Adrenal gland (tissue), 9 donors: ENCODE measurements at regions not wholly inside any gene's neighbourhood (a gene's known extent, or its start where the extent isn't known, plus 50 kb on each side); places are given as distances from the start of the nearest gene placed in this dataset.

ENCODE experiments used
- DNase-seq, 7 donors: peaks; one replicate each; pipeline ENCODE4 v3.0.0-alpha.2; 2019 to 2020
- H3K27ac ChIP-seq, 5 donors: fragments of 200-600 bp; sonication (generic) in 4 of 5; 1 replicate in 3 of 5; 2 replicates in 2 of 5; pipeline versions ENCODE4 v1.5.1 to v1.8.0; 2016 to 2020; ENCODE audit warnings: mild to moderate bottlenecking in 1 of 5
- H3K27me3 ChIP-seq: fragments of 200-600 bp; 2 replicates; pipeline ENCODE4 v1.8.0; 2021
- H3K36me3 ChIP-seq, 2 donors: fragments of 200-600 bp; replicated peaks in 1 of 2; 1 replicate in 1 of 2; 2 replicates in 1 of 2; pipeline versions ENCODE4 v1.5.1 to v1.8.0; 2018 to 2022
- H3K4me1 ChIP-seq, 2 donors: fragments of 200-600 bp; replicated peaks in 1 of 2; 1 replicate in 1 of 2; 2 replicates in 1 of 2; pipeline versions ENCODE4 v1.5.1 to v1.8.0; 2018 to 2021
- H3K4me3 ChIP-seq, 4 donors: fragments of 200-600 bp; sonication (generic) in 3 of 4; one replicate each; pipeline ENCODE4 v1.5.1; 2016 to 2018
- H3K9me3 ChIP-seq, 3 donors: fragments of 200-600 bp; sonication (generic) in 1 of 3; replicated peaks in 1 of 3; 1 replicate in 2 of 3; 2 replicates in 1 of 3; pipeline versions ENCODE4 v1.5.1 to v1.8.0; 2016 to 2021
- CTCF ChIP-seq, 6 experiments: fragments of 450-650 bp in 4 of 6; fragments of 200-600 bp in 2 of 6; sonication (generic) in 1 of 6; IDR thresholded peaks; 1 replicate in 5 of 6; 2 replicates in 1 of 6; pipeline versions ENCODE4 v1.5.1 to v1.8.0; 2016 to 2021; ENCODE audit warnings: antibody characterized with exemption in 6 of 6, mild to moderate bottlenecking in 2 of 6, moderate library complexity in 1 of 6
- POLR2A ChIP-seq, 2 donors: fragments of 450-650 bp; IDR thresholded peaks; one replicate each; pipeline ENCODE4 v1.6.1; 2017; ENCODE audit warnings: antibody characterized with exemption in 2 of 2, mild to moderate bottlenecking in 2 of 2, moderate library complexity in 1 of 2
- WGBS, 4 donors: extraction: QIAGEN DNeasy Blood & Tissue Kit in 2 of 4; methylation state at CpG; one replicate each; pipeline versions ENCODE4 v1.1.5 to v1.1.7; 2013 to 2017; 5-methylcytosine and 5-hydroxymethylcytosine counted together
- intact Hi-C, 2 donors: fragments of 100-400 bp; cut with DNase I; formaldehyde crosslinking; loops; one replicate each; pipeline versions ENCODE4 v1.14.1 to v1.15.0; 2022 to 2023
- donor health status: healthy with polysubstance abuse.
- donor health status: Bipolar disorder and iron deficiency.
- donor health status: DM: yes; HTN: yes; CAD: no.
- donor health status: DM: no; HTN: no; CAD: no.
- donor health status: DM: no; HTN: no; CAD: no.

GRCh38 chr6:112636650-112637262 is 289.6 kb downstream of the RFPL4B start:
- Histone ChIP-seq H3K9me3 (no peaks in the 10 kb centered on the region), H3K27me3 (no peaks in the 10 kb centered on the region), H3K4me1 (no peaks in the 10 kb centered on the region), H3K27ac (no peak overlapping the region), H3K36me3 (no peaks in the 10 kb centered on the region), H3K4me3 (no peak overlapping the region)
- WGBS, 4 donors, result 77 to 84% (median 82%) methylated on average over 3 of the region's 3 CpGs
- TF ChIP-seq CTCF (IDR thresholded peaks at IDR 0.05) (no peak), POLR2A (IDR thresholded peaks at IDR 0.05) (no peak)
- intact Hi-C loops, result no loop called here
- DNase-seq, result no peak

- TF ChIP-seq CTCF (IDR thresholded peaks at IDR 0.05) (no peak), POLR2A (IDR thresholded peaks at IDR 0.05) (no peak)
- no peaks in the 10 kb centered on the region for H3K36me3 ChIP-seq
- H3K27ac ChIP-seq, result no peak overlapping the region
- H3K27me3 ChIP-seq, result no peaks in the 10 kb centered on the region
- no peaks in the 10 kb centered on the region for H3K9me3 ChIP-seq
- DNase-seq, result no peak
- intact Hi-C loops, result no loop called here
- H3K4me1 ChIP-seq, result no peaks in the 10 kb centered on the region
- H3K4me3 ChIP-seq, result no peak overlapping the region
Observed at GRCh38 chr6:112639391-112639831, 292.3 kb downstream of the RFPL4B start.

GRCh38 chr6:112640891-112641290 is 293.8 kb downstream of the RFPL4B start:
- no peaks in the 10 kb centered on the region for H3K27me3 ChIP-seq
- no peaks in the 10 kb centered on the region for H3K36me3 ChIP-seq
- no peak overlapping the region for H3K27ac ChIP-seq
- no peaks in the 10 kb centered on the region for H3K4me1 ChIP-seq
- 33 to 49% (median 45%) methylated on average over 2 of the region's 2 CpGs for WGBS, 4 donors
- intact Hi-C loops, result no loop called here
- TF ChIP-seq CTCF (IDR thresholded peaks at IDR 0.05) (no peak), POLR2A (IDR thresholded peaks at IDR 0.05) (no peak)
- no peak for DNase-seq
- H3K4me3 ChIP-seq, result no peak overlapping the region
- no peaks in the 10 kb centered on the region for H3K9me3 ChIP-seq

GRCh38 chr6:112649853-112650252 is 302.7 kb downstream of the RFPL4B start:
- TF ChIP-seq CTCF (IDR thresholded peaks at IDR 0.05) (no peak), POLR2A (IDR thresholded peaks at IDR 0.05) (no peak)
- 63 to 76% (median 68%) methylated on average over 2 of the region's 2 CpGs for whole genome bisulfite sequencing, 4 donors
- no peaks in the 10 kb centered on the region for H3K9me3 ChIP-seq
- intact Hi-C loops, result no loop called here
- H3K27me3 ChIP-seq, result no peaks in the 10 kb centered on the region
- H3K4me3 ChIP-seq, result no peak overlapping the region
- H3K4me1 ChIP-seq, result no peaks in the 10 kb centered on the region
- no peaks in the 10 kb centered on the region for H3K36me3 ChIP-seq
- DNase-seq, result no peak
- H3K27ac ChIP-seq, result no peak overlapping the region
